Right cardiac atrium (tissue), 5 donors: ENCODE measurements at regions not wholly inside any gene's neighbourhood (a gene's known extent, or its start where the extent isn't known, plus 50 kb on each side); places are given as distances from the start of the nearest gene placed in this dataset.

ENCODE experiments used
- ATAC-seq, 2 donors: fragments of 200-7000 bp; cut with Tn5 transposase; one replicate each; pipeline versions ENCODE4 v1.8.0 to v1.9.1; 2020; ENCODE audit warnings: moderate library complexity in 2 of 2, mild to moderate bottlenecking in 1 of 2
- DNase-seq, 3 donors: peaks; one replicate each; pipeline ENCODE4 v3.0.0-alpha.2; 2020
- H3K27ac ChIP-seq: one replicate; pipeline ENCODE4 v1.5.1; 2013; ENCODE audit warnings: mild to moderate bottlenecking, low read length, control low read depth, moderate library complexity
- H3K27me3 ChIP-seq: one replicate; pipeline ENCODE4 v1.6.1; 2013; ENCODE audit not compliant: control insufficient read depth, insufficient read depth
- H3K4me1 ChIP-seq: one replicate; pipeline ENCODE4 v1.6.1; 2013; ENCODE audit warnings: low read length; ENCODE audit not compliant: control insufficient read depth, insufficient read depth
- H3K4me3 ChIP-seq: one replicate; pipeline ENCODE4 v1.5.1; 2013; ENCODE audit warnings: low read length, control low read depth
- H3K9me3 ChIP-seq: one replicate; pipeline ENCODE4 v1.6.1; 2013; ENCODE audit warnings: low read length; ENCODE audit not compliant: control insufficient read depth
- WGBS: extraction: QIAGEN DNeasy Blood & Tissue Kit; methylation state at CpG from one replicate; pipeline ENCODE4 v1.1.7; 2013; 5-methylcytosine and 5-hydroxymethylcytosine counted together
- intact Hi-C, 4 donors: fragments of 100-400 bp; cut with DNase I; formaldehyde crosslinking; loops; one replicate each; pipeline versions ENCODE4 v1.11.0 to v1.14.0; 2022 to 2023
- microRNA-seq, 2 donors: library from miRNA; unstranded; fragments of <30 nt; microRNA quantifications; one replicate each; pipeline ENCODE4 v1.2.0, GENCODE V29; 2020 to 2021
- donor health status: healthy with polysubstance abuse.
- donor health status: DM: no; HTN: yes; CAD: no.
- donor health status: DM: no; HTN: no; CAD: no.
- donor health status: DM: no; HTN: yes; CAD: no; lungs with severe emphysema.
- donor health status: DM: yes; HTN: yes; CAD: no.

DNA sequence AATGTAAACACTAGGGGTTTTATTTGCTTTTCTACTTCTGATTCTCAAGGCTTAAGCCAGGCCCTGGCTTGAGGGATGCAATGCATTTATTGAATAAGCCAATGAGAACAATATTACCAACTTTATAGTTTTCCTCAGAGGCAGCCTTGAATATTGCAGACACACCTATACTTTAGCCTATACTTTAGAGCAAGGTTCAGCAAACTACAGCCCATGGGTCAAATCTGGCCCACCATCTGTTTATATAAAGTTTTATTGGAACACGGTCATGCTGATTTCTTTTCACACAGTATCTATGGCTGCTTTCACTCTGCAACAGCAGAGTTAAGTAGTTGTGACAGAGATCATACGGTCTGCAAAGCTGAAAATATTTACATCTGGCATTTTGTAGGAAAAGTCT is 50.3 kb upstream of the E2F8 start:
- Histone ChIP-seq H3K4me3 (no peak overlapping the region), H3K9me3 (no peaks in the 10 kb centered on the region), H3K4me1 (no peaks in the 10 kb centered on the region), H3K27me3 (no peaks in the 10 kb centered on the region), H3K27ac (no peak overlapping the region)
- ATAC-seq = no peak
- intact Hi-C loops = no loop called here
- DNase-seq = no peak
- 46% methylated on average over 2 of the region's 2 CpGs for WGBS

Small RNA genes lying in the stretch of these regions (microRNA-seq; reads per million reads assigned to microRNA genes)
- gene MIR4486 = 0 reads per million in 2 donors
